Endothelial cell (in vitro differentiated cells): ENCODE measurements at regions not wholly inside any gene's neighbourhood (a gene's known extent, or its start where the extent isn't known, plus 50 kb on each side); places are given as distances from the start of the nearest gene placed in this dataset.

Experiments
- DNase-seq: peaks from one replicate; pipeline ENCODE4 v3.0.0; 2021; ENCODE audit warnings: low spot score
- H3K27ac Mint-ChIP-seq: one replicate; pipeline ENCODE4 v1.8.0; 2021; ENCODE audit warnings: mixed read lengths, inconsistent platforms; ENCODE audit not compliant: unreplicated experiment
- H3K27me3 Mint-ChIP-seq: one replicate; pipeline ENCODE4 v1.8.0; 2021; ENCODE audit warnings: mild to moderate bottlenecking, moderate library complexity, mixed read lengths, inconsistent platforms; ENCODE audit not compliant: unreplicated experiment
- H3K36me3 Mint-ChIP-seq: one replicate; pipeline ENCODE4 v1.8.0; 2021; ENCODE audit warnings: mild to moderate bottlenecking, low read depth, mixed read lengths, inconsistent platforms; ENCODE audit not compliant: unreplicated experiment
- H3K4me1 Mint-ChIP-seq: one replicate; pipeline ENCODE4 v1.8.0; 2021; ENCODE audit warnings: mild to moderate bottlenecking, mixed read lengths, inconsistent platforms; ENCODE audit not compliant: unreplicated experiment
- H3K4me3 Mint-ChIP-seq: one replicate; pipeline ENCODE4 v1.8.0; 2021; ENCODE audit warnings: mild to moderate bottlenecking, mixed read lengths, inconsistent platforms; ENCODE audit not compliant: unreplicated experiment
- H3K9me3 Mint-ChIP-seq: one replicate; pipeline ENCODE4 v1.8.0; 2021; ENCODE audit warnings: mixed read lengths, inconsistent platforms; ENCODE audit not compliant: unreplicated experiment
- TF ChIP-seq, protein P1 (sequence below): fragments of 200-600 bp; sonication (generic); IDR thresholded peaks from one replicate; pipeline ENCODE4 v1.5.0; 2021; ENCODE audit warnings: antibody characterized with exemption; ENCODE audit not compliant: unreplicated experiment

DNA sequence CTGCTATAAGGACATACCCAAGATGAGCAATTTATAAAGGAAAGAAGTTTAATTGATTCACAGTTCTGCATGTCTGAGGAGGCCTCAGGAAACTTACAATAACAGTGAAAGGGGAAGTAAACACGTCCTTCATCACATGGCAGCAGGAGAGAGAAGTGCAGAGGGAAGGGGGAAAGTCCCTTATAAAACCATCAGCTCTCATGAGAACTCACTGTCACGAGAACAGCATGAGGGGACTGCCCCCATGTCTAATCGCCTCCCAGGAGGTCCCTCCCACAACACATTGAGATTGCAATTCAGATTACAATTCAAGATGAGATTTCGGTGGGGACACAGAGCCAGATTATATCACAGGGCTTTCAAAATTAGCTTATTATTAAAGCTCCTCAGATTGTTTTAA lies 209.5 kb upstream of the PPP3CA start:
- Mint-ChIP-seq H3K4me3 (no peak overlapping the region), H3K27me3 (peaks cover 2% of the 10 kb centered on the region), H3K9me3 (peaks cover 4% of the 10 kb centered on the region), H3K27ac (no peak overlapping the region), H3K36me3 (no peaks in the 10 kb centered on the region), H3K4me1 (peaks cover 15% of the 10 kb centered on the region)
- TF ChIP-seq, protein P1, sequence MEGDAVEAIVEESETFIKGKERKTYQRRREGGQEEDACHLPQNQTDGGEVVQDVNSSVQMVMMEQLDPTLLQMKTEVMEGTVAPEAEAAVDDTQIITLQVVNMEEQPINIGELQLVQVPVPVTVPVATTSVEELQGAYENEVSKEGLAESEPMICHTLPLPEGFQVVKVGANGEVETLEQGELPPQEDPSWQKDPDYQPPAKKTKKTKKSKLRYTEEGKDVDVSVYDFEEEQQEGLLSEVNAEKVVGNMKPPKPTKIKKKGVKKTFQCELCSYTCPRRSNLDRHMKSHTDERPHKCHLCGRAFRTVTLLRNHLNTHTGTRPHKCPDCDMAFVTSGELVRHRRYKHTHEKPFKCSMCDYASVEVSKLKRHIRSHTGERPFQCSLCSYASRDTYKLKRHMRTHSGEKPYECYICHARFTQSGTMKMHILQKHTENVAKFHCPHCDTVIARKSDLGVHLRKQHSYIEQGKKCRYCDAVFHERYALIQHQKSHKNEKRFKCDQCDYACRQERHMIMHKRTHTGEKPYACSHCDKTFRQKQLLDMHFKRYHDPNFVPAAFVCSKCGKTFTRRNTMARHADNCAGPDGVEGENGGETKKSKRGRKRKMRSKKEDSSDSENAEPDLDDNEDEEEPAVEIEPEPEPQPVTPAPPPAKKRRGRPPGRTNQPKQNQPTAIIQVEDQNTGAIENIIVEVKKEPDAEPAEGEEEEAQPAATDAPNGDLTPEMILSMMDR, result no peak
- DNase-seq, result no peak

GRCh38 chr4:101555341-101555880 lies 208.1 kb upstream of the PPP3CA start:
- Mint-ChIP-seq H3K4me3 (no peak overlapping the region), H3K36me3 (no peaks in the 10 kb centered on the region), H3K9me3 (peaks cover 11% of the 10 kb centered on the region), H3K27me3 (peaks cover 2% of the 10 kb centered on the region), H3K27ac (no peak overlapping the region), H3K4me1 (peaks cover 15% of the 10 kb centered on the region)
- DNase-seq, result no peak
- TF ChIP-seq, protein P1, result no peak

GRCh38 chr4:101540336-101540735 lies 193.0 kb upstream of the PPP3CA start:
- no peaks in the 10 kb centered on the region for H3K9me3 Mint-ChIP-seq
- no peak for DNase-seq
- H3K4me1 Mint-ChIP-seq, result no peaks in the 10 kb centered on the region
- no peaks in the 10 kb centered on the region for H3K27me3 Mint-ChIP-seq
- TF ChIP-seq, protein P1, result no peak
- H3K36me3 Mint-ChIP-seq, result no peaks in the 10 kb centered on the region
- no peak overlapping the region for H3K27ac Mint-ChIP-seq
- H3K4me3 Mint-ChIP-seq, result no peak overlapping the region

DNA sequence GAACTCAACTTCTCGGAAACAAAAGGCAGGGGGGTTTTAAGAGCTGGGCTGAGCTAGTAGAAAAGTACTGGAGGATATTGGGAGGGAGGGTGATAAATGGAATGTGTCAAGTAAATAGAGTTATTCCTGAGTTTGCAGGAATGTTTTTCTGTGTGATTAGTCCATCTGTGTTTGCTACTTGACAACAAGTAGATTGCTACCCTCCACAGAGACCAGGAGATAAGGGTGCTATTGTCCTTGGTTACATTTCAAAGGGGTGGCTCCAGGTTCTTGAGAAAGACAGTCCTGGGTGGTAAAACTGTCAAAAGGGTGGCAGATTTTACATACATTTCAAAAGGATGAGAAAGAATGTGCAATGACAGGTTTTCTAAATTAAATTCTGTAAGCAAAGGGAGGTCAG lies 181.2 kb upstream of the PPP3CA start:
- TF ChIP-seq, protein P1, result no peak
- Mint-ChIP-seq H3K4me1 (no peaks in the 10 kb centered on the region), H3K27ac (no peak overlapping the region), H3K36me3 (no peaks in the 10 kb centered on the region), H3K4me3 (no peak overlapping the region), H3K9me3 (no peaks in the 10 kb centered on the region), H3K27me3 (peaks cover 1% of the 10 kb centered on the region)
- DNase-seq, result no peak

- Mint-ChIP-seq H3K4me3 (no peak overlapping the region), H3K27ac (no peak overlapping the region), H3K9me3 (no peaks in the 10 kb centered on the region), H3K36me3 (no peaks in the 10 kb centered on the region), H3K4me1 (no peaks in the 10 kb centered on the region), H3K27me3 (peaks cover 1% of the 10 kb centered on the region)
- no peak for DNase-seq
- TF ChIP-seq, protein P1, result no peak
Observed at GRCh38 chr4:101527188-101527587, 179.9 kb upstream of the PPP3CA start.
